Ramos (cell line): ENCODE measurements at regions not wholly inside any gene's neighbourhood (a gene's known extent, or its start where the extent isn't known, plus 50 kb on each side); places are given as distances from the start of the nearest gene placed in this dataset.

Experiments
- in situ Hi-C: fragments of 300-500 bp; cut with MboI; formaldehyde crosslinking; loops from one replicate; pipeline ENCODE4 v1.14.3; 2022; ENCODE audit warnings: low sequenced_read_pairs; ENCODE audit not compliant: unreplicated experiment

DNA sequence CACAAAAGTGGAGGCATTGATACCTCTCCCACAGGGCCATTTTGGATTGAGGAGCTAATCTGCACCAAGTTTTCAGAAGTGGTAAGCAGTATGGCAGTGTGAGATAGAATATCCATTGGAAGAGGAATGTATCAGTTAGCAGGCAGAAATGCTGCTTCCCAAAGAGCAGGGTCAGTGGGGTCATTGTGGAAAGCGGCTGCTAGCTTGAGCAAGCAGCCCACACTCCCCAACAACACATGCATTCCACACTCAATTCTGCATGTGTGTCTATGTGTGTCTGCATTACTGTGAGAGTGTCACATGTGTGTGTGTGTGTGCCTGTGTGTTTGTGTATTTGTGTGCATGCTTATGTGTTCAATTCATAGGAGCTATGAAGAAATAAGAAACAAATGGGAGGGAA lies 190.9 kb upstream of the FOXA2 start:
- in situ Hi-C loops, result no loop called here

DNA sequence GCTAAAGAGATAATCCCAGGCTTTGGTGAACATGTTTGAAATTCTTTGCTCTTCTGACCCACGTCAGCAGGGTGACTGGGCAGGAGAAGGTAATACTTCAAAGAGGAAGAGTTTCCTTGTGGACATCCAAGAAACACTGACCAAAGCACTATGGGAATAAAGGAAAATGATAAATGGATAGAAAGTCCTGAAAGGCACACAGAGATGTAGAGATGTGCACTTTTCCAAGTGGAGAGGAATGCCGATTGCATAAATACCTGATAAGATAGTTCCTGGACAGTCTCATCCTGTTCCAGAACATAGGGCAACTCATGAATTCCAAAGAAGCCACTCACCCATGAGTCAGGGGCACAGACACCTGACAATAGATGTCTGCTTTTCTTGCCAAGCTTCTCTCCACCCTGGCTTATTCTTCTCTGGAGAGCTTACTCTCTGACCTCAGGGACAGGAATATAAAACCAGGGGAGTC lies 191.3 kb upstream of the FOXA2 start:
- in situ Hi-C loops, result no loop called here

DNA sequence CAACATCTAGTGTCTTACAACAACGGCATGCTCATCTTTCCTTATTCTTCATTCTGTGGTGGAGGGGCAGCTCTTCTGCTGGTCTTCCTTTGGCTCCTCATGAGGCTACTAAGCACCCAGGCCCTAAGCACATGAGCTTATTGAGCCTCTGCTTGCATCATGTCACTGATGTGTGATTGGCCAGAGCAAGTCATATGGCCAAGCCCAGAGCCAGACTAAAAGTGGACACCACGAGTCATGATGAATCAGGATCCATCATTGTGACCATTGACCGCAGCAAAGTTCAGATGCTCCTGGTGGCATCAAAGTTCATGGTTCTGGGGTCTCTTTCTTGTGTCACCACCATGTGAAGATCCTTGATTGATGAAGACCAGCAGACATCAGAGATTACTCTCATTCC lies 192.0 kb upstream of the FOXA2 start:
- in situ Hi-C loops, result no loop called here

DNA sequence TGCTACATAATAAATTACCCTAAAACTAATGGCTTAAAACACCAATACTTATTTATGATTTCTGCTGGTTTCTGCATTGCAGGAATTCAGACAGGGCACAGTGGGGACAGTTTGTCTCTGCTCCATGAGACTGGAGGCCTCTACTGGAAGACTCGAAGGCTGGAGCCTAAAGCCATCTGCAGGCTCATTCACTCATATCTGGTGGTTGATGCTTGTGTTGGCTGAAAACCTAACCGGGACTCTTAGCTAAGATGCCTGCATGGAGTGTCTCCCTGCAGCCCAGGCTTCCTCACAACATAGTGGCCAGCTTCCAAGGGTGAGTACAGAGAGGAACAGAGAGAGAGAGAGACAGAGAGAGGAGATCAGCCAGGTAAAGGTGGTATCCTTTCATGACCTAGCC lies 195.5 kb upstream of the FOXA2 start:
- in situ Hi-C loops, result no loop called here

DNA sequence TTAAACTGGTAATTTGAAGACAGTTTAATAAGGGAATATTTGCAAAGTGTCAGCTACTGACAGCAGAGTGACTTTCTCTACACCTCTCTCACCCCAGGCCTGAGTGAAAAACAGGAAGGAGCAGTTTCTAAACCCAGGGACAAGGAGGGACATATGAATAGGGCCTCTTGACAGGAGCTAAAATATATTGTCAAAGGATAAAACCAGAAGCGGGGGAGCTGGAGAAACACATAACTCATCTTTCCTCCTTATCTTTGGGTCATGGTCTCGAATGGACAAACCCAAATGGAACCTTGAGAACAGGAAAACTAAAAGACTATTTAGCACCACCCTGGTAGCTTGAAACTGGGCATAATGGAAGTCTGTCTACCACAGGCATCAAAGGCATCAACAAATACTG lies 197.5 kb upstream of the FOXA2 start:
- in situ Hi-C loops, result no loop called here

DNA sequence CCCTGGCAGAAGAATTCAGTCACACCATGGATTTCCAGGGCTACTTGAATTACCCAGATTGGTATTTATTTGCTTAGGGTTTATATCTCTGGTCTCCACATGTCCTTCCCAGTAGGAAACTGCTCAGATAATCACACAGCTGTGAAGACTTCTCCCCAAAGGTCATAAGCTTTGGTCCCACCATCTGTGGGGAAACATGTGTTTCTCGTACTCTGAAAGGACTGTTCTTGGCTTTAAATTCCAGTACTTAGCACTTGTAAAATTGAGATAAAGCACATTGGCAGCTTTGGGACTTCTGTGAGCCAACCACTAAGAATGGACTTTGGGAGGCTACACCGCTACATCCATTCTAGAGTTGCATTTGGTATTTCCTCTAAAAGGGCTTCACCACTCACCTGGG lies 205.3 kb upstream of the FOXA2 start:
- in situ Hi-C loops, result no loop called here

DNA sequence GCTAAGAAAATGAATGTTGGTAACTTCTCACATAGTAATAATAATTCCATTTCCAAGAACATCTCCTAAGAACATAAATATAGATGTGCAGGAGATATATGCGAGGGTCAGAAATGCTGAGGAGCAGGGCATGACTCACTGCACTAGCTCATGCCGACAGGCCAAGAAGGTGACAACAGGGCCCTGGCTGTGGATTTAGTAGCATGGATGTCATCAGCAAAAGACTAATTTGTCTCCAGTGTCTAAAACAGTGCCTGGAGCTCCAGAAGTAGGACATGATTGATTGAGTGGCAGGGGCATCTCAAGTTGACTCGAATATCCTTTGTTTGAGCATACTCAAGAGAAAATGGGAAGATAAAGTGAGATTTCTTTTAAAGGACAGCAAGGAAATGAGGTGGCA lies 207.0 kb upstream of the FOXA2 start:
- in situ Hi-C loops, result no loop called here

DNA sequence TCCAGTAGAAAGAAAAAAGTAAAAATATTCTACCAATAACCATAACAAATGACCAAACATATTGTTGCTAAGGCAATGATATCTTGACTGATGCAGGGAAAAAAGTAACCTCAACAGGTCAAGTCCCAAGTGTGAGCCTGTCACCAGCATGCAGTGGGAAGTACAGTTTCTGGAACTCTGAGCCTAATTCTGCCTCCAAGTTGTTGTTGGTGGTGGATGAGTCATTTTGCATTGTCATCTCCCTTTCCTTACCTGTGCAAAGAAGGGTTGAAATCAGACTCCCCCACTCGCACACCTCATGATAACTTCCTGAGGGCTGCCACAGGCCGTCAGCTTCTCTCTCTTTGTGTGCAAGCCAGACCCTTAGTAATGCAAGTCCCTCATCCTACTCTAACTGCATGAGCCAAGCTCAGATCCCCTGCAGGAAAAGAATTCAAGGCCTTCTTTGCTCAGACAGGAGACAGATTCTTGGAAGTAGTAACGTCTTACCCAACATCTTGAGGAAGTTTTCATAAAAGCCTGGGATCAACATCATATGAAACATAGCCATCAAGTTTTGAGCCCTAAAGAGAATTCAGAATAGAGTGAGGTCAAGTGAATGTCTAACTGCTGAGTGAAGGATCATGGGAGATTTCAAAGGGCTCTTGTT lies 207.6 kb upstream of the FOXA2 start:
- in situ Hi-C loops, result no loop called here

DNA sequence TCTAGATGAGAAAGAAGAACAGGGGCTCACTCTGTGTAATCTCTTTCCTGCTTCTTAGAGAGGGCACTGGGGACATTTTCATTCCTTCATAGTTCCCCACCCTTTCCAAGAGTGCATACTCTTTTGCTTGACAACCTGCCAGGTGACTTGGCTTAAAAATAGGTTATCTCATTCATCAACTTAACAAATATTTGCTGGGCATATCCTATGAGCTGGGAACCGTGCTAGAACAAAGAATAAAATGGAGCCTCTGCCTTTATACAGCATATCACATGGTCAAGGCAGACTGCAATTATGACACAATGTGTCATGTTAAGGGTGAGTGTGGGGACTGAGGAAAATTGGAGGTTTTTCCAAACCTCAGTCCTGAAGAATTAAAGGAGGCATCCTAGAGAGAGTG lies 209.8 kb upstream of the FOXA2 start:
- in situ Hi-C loops, result no loop called here

DNA sequence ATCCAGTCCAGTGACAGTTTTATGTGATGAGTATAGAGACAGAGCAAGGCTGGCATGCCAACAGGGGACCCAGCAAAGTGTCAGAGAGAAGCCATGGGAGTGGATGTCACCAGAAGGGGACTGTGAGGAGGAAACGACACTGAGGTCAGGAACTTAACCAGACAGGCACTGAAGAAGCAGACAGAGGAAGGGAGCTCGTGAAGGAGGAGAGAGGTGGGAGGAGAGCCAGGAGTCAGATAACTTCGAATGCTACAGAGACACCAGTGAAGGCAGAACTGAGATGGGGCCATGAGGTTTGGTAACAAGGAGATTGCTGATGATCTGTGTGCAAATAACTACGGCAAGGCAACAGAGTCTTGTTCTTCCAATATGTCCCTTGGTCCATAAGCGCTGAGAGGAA lies 211.1 kb upstream of the FOXA2 start:
- in situ Hi-C loops, result no loop called here

DNA sequence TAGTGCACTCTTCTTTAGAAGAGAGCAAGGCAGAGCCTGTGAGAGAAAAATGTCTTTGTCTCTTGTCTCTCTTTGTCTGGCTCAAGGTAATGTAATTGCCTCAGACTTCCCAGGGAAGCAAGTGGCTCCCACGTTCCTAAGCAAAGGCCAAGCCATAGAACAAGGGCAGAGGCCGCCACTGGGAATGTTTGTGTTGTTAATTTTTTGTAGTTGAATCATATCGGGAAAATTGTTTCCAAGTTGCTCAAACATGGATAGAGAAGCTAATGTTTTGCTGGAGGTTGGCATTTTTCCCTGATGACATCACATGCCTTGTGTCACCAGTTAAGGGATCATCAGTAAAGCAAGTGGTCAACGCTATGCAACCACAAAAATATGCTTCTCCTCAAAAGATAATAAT lies 211.5 kb upstream of the FOXA2 start:
- in situ Hi-C loops, result no loop called here

DNA sequence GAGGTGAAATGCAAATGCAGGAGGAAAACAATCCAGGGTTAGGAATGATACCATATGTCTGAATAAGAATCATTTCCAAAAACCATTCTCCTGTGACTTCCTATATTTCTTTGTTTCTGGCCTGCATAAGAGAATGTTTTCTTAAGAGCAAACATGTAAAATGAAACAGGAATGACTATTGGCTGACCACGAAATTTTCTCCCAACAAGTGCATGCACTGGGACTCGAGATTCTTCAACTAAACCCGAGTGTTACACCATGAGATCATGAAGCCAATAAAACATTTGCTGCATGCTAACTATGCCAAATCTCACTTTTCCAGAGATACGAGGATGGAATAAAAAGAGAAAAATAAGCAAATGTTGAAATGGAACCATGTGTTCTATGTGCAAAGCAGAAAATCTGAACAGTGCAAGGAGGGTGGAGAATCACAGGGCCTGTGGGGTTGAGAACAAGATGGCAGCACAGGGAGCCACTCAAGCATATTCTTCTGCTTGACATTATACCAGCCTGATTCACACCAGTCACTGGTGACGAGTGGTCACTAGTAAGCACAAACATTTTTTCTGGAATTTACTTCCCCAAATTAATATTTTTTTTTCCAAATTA lies 212.2 kb upstream of the FOXA2 start:
- in situ Hi-C loops, result no loop called here

DNA sequence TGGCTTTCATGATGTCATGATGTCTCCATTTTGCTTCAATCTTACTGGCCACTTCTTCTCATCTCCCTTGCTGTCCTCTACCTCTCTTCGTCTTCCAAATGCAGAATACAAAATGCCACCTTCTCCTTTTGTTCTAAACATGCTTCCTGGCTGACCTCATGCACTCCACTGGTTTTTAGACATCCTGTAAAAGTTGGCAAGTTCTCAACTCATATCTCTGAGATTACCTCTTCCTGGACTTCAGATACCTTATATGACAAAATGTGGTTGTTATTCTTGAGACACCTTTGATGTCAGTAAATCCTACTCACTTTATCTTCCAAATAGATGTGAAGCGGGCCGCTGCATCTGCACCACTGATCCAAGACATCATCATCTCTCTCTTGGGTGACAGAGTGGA lies 212.7 kb upstream of the FOXA2 start:
- in situ Hi-C loops, result no loop called here

DNA sequence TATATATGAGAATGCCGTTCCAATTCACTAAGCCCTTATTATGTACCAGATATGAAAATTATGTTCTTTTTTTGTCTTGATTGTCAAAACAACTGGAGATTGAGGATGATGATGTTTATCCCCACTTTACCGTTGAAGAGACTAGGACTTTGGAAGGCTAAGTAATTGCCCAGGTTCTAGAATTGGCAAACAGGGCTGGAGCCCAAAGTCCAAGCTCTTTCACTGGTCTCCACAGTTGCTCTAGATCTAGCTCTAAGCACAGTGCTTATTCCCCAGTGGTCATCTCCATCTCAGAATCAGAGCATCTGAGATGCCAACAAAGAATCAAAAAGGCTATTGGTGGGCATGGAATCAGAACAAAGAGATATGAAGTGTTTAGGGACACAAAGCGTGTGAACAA lies 215.3 kb upstream of the FOXA2 start:
- in situ Hi-C loops, result no loop called here

DNA sequence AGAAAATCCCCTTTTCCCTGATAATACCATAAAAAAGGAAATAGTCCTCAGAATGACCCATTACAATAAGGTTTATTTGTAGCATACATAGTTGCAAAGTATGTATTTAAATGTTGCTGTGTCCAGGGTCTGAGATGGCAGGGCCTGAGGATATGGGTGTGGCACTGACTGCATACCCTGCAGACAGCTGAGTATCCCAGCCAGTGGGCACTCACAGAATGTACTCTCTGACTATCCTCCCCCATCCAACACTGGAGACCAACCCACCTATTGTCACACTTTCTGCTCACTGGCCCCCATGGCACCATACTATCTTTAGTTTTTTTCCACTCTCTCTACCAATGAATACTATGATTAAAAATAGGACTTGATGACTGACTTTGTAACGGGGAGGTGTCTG lies 215.8 kb upstream of the FOXA2 start:
- in situ Hi-C loops, result no loop called here

DNA sequence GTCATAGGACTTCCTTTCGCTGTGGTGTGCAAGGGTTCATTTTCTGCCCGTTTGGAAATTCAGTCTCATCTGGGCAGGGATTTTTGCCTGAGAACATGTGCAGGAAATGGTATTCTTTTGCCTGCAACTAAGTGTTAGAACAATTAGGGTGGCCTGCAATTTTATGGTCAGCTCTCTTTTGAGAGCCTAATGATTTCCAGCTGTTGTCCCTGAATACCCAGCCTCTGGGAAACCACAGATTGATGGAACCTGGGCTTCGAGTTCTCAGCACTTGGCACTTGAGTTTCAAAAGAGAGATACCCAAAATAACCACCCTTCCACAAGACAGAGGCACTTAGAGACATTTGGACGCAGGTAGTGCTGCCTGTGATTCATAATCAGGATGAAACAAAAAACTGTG lies 217.2 kb upstream of the FOXA2 start:
- in situ Hi-C loops, result no loop called here

DNA sequence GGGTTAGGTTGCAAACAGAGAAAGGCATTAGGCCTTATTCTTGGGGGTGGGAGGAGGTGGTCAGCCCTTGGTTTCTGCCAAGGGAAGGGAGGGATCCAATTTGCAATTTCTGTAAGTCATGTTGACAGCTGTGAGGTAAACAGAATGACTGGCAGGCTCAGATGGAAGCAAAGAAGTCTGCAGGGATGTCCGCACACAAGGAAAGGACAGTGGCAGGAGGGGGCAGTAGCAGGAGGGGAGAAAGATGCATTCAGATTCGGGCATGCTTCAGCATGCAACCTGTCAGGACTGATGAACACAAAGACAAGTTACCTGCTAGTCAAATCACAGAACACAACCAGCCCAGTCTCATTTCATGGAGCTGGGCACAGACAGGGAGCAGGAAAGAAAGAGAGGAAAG lies 217.9 kb upstream of the FOXA2 start:
- in situ Hi-C loops, result no loop called here

DNA sequence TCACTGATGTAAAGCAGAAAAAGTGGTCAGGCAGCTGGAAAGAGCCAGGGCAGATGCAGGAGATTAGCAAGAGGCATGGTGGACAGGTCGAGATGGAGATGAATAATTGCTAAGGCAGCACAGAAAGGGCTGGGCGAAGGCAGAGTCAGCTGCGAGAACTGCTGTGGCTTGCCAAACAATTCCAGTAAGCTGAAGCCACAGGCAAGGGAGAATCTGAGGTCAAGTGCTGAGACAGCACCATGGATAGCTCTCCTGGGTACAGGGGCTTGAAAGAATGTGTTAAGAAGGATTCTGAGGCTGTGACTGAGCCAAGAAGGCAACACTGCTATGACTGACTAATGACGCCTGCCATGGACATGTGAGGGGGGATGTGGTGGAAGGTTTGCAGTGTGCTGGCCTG lies 220.8 kb upstream of the FOXA2 start:
- in situ Hi-C loops, result no loop called here

DNA sequence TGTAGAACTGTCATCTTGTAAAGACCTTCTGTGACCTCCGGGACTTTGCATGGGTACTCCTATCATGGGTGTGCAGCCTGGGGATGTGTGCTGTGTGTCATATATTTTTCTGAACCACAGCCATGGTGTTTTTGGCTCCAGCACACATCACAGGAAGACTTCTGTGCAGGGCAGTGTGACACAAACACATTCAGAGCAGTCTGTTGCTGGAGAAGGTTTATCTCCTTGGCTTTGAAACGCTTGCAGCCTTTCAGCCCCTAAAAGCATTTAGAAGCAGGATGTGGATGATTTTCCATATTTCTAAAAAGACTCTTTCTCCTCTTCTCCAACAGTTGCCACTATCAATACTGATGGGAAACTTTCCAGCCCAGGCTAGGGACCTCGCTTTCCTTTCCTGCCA lies 221.6 kb upstream of the FOXA2 start:
- in situ Hi-C loops, result no loop called here

DNA sequence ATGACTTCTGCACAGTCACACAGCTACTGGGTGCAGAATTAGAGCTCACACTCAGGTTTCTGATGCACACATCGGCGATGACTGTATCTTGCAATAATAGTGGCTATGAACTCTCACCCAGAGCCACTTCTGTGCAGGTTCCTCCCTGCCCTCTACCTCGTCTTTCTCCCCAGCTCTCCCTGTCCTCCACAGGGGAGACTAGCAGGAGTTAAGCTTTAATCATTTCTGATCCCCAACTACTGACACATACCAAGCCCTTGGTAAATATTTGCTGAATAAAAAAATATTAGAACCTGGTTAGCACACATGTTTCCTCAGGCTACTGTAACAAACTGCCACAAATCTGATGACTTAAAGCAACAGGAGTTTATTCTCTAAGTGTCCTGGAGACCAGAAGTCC lies 222.7 kb upstream of the FOXA2 start:
- in situ Hi-C loops, result no loop called here

DNA sequence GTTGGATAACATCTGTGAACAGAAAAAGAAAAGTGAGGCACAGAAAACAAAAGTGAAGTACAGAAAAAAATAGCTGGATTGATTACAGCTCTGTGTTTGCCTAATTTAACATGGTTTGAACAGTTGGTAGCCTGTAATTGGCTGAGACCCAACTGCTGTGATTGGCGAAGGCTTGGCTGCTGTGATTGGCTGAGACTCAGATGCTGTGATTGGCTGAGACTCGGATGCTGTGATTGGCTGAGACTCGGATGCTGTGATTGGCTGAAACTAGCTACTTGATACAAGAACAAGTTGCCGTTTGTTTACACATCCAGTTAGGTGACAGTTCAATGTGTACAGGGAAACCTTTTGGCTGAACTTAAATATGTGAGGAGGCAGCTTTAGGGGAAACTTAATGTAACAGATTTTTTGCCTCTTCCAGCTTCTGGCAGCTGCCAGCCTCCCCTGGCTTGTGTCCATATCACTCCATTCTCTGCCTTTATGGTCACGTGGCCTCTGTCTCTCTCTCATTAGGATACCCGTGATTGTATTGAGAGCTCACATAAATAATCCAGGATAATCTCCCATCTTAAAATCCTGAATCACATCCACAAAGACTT lies 223.4 kb upstream of the FOXA2 start:
- in situ Hi-C loops, result no loop called here

DNA sequence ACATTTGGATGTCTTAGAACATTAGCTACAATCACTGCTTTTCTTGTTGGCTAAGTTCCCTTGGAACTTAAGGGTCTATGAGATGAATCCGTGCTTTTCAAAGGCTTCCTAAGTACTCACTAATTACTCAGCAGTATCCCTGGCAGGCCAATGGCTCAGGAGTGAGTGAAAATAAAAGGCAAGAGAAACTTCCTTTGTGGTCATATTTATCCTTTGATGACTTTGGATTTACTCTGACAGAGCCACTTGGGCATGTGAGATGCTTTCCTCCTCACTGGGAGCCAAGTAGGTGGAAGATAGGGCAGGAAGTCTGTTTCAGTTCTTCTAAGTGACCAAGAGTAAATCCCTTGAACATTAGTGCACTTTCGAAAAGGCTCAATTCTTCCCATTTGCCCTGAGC lies 224.3 kb upstream of the FOXA2 start:
- in situ Hi-C loops, result no loop called here
